Upper lobe of right lung (tissue), 1 donor: ENCODE measurements at regions not wholly inside any gene's neighbourhood (a gene's known extent, or its start where the extent isn't known, plus 50 kb on each side); places are given as distances from the start of the nearest gene placed in this dataset.

Source experiments
- ATAC-seq: fragments of 200-7000 bp; cut with Tn5 transposase; one replicate; pipeline ENCODE4 v1.9.1; 2020; ENCODE audit warnings: mild to moderate bottlenecking, moderate library complexity
- DNase-seq: peaks from one replicate; pipeline ENCODE4 v3.0.0-alpha.2; 2020
- H3K27ac ChIP-seq: fragments of 200-600 bp; one replicate; pipeline ENCODE4 v1.8.0; 2022
- H3K27me3 ChIP-seq: fragments of 200-600 bp; one replicate; pipeline ENCODE4 v1.8.0; 2022; ENCODE audit warnings: mild to moderate bottlenecking
- H3K36me3 ChIP-seq: fragments of 200-600 bp; one replicate; pipeline ENCODE4 v1.8.0; 2022
- H3K4me1 ChIP-seq: fragments of 200-600 bp; one replicate; pipeline ENCODE4 v1.8.0; 2022
- H3K4me3 ChIP-seq: fragments of 200-600 bp; one replicate; pipeline ENCODE4 v1.8.0; 2022; ENCODE audit warnings: mild to moderate bottlenecking
- H3K9me3 ChIP-seq: fragments of 200-600 bp; one replicate; pipeline ENCODE4 v1.8.0; 2022
- intact Hi-C: fragments of 100-400 bp; cut with DNase I; formaldehyde crosslinking; loops from one replicate; pipeline ENCODE4 v1.11.0; 2022
- TF ChIP-seq, protein P1 (sequence below): fragments of 200-600 bp; IDR thresholded peaks from one replicate; pipeline ENCODE4 v1.8.0; 2022; ENCODE audit warnings: antibody characterized with exemption
- donor health status: DM: no; HTN: yes; CAD: no; lungs with severe emphysema.

- no peak for ATAC-seq
- intact Hi-C loops = no loop called here
- no peaks in the 10 kb centered on the region for H3K4me1 ChIP-seq
These were observed 1719.5 kb upstream of the MIR17HG start for GRCh38 chr13:89627996-89628395.

DNA sequence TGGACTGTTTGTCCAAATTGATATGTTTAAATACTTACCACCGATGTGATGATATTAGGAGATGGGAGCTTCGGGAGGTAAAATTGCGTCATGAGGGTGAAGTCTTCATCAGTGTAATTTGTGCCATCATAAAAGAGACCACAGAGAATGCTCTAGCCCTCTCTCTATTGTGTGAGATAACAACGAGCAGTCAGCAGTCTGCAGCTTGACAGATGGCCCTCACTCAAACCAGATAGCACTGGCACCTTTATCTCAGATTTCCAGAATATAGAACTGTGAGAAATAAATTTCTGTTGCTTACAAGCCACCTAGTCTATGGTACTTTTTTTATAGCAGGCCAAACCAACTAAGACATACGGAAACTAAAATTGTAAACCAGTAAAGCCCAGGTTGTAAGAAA lies 1718.9 kb upstream of the MIR17HG start:
- intact Hi-C loops = no loop called here
- DNase-seq (no peak), ATAC-seq (no peak)
- Histone ChIP-seq H3K36me3 (no peaks in the 10 kb centered on the region), H3K4me3 (no peak overlapping the region), H3K4me1 (no peaks in the 10 kb centered on the region), H3K27ac (no peak overlapping the region), H3K9me3 (no peaks in the 10 kb centered on the region), H3K27me3 (no peaks in the 10 kb centered on the region)
- TF ChIP-seq, protein P1, sequence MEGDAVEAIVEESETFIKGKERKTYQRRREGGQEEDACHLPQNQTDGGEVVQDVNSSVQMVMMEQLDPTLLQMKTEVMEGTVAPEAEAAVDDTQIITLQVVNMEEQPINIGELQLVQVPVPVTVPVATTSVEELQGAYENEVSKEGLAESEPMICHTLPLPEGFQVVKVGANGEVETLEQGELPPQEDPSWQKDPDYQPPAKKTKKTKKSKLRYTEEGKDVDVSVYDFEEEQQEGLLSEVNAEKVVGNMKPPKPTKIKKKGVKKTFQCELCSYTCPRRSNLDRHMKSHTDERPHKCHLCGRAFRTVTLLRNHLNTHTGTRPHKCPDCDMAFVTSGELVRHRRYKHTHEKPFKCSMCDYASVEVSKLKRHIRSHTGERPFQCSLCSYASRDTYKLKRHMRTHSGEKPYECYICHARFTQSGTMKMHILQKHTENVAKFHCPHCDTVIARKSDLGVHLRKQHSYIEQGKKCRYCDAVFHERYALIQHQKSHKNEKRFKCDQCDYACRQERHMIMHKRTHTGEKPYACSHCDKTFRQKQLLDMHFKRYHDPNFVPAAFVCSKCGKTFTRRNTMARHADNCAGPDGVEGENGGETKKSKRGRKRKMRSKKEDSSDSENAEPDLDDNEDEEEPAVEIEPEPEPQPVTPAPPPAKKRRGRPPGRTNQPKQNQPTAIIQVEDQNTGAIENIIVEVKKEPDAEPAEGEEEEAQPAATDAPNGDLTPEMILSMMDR = no peak

More at GRCh38 chr13:89627996-89628395, 1719.5 kb upstream of the MIR17HG start:
- no peak for DNase-seq
- no peaks in the 10 kb centered on the region for H3K36me3 ChIP-seq
- H3K27ac ChIP-seq = no peak overlapping the region
- TF ChIP-seq, protein P1 = no peak
- no peak overlapping the region for H3K4me3 ChIP-seq
- no peaks in the 10 kb centered on the region for H3K27me3 ChIP-seq
- no peaks in the 10 kb centered on the region for H3K9me3 ChIP-seq

DNA sequence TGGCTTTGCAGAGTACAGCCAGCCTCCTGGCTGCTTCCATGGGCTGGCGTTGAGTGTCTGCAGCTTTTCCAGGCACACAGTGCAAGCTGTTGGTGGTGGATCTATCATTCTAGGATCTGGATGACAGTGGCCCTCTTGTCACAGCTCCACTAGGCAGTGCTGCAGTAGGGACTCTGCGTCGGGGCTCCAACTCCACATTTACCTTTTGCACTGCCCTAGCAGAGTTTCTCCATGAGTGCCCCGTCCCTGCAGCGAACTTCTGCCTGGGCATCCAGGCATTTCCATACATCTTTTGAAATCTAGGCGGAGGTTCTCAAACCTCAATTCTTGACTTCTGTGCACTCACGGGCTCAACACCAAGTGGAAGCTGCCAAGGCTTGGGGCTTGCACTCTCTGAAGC lies 1697.3 kb upstream of the MIR17HG start:
- Histone ChIP-seq H3K4me1 (no peaks in the 10 kb centered on the region), H3K4me3 (no peak overlapping the region), H3K9me3 (no peaks in the 10 kb centered on the region), H3K27me3 (no peaks in the 10 kb centered on the region), H3K36me3 (no peaks in the 10 kb centered on the region), H3K27ac (no peak overlapping the region)
- TF ChIP-seq, protein P1 = no peak
- DNase-seq (no peak), ATAC-seq (no peak)
- intact Hi-C loops = no loop called here

DNA sequence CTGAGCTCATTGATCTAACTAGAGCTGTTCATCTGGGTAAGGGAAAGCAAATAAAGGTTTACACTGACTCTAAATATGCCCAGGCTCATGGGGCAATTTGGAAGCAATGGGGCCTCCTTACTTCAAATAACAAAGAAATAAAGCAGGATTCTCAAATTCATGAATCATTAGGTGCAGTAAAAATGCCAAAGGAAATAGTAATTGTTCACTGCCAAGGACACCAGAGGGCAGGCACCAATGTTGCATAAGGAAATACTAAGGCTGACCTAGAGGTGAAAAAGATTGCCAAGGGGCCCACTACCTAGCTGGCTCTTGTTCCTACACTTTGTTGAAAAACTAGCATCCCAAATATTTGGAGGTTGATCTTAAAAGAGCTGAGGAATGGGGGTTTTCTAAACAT lies 1686.7 kb upstream of the MIR17HG start:
- Histone ChIP-seq H3K4me3 (no peak overlapping the region), H3K27ac (no peak overlapping the region), H3K36me3 (no peaks in the 10 kb centered on the region), H3K4me1 (no peaks in the 10 kb centered on the region), H3K9me3 (no peaks in the 10 kb centered on the region), H3K27me3 (no peaks in the 10 kb centered on the region)
- intact Hi-C loops = no loop called here
- no peak for DNase-seq
- TF ChIP-seq, protein P1 = no peak
- no peak for ATAC-seq

- H3K4me3 ChIP-seq = no peak overlapping the region
- no peaks in the 10 kb centered on the region for H3K4me1 ChIP-seq
- no peaks in the 10 kb centered on the region for H3K9me3 ChIP-seq
- intact Hi-C loops = no loop called here
- H3K27ac ChIP-seq = no peak overlapping the region
- DNase-seq = no peak
- no peak for ATAC-seq
- TF ChIP-seq, protein P1 = no peak
- H3K36me3 ChIP-seq = no peaks in the 10 kb centered on the region
- no peaks in the 10 kb centered on the region for H3K27me3 ChIP-seq
These were observed 1673.6 kb upstream of the MIR17HG start for GRCh38 chr13:89673789-89674311.

DNA sequence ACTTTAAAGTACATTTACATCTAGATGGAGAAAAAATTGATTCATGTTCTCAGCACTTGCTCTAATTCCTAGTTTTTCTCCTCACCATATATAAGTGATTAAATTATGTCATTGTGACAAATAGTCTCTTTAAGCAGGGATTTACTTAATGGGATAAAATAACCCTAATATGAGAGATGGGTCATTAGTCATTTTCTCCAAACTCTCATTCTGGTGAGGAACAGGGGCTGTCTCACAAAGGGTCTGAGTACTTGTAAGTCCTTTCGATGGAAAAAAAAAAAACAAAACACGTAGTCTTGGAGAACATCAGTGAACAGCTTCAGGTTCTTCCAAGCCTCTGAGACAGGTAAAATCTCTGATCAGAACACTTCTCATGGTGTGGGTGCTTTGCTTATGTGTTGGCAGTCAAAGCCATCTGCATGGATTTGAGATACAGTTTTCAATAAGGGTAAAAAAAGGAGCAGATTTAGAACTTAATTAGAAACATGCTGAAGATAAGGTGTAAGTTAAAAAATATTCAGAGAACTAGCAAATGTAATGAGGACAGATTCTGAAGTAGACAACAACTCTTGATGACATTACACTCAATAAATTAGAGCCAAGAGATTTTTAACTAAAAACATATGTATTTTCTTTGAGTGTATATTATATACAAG lies 1668.9 kb upstream of the MIR17HG start:
- intact Hi-C loops = no loop called here
- no peaks in the 10 kb centered on the region for H3K4me1 ChIP-seq
- ATAC-seq (no peak), DNase-seq (no peak)
- TF ChIP-seq, protein P1 = no peak
- no peaks in the 10 kb centered on the region for H3K27me3 ChIP-seq
- no peaks in the 10 kb centered on the region for H3K36me3 ChIP-seq
- no peaks in the 10 kb centered on the region for H3K9me3 ChIP-seq
- H3K27ac ChIP-seq = no peak overlapping the region
- H3K4me3 ChIP-seq = no peak overlapping the region
